RWPE2 (cell line): ENCODE measurements at regions not wholly inside any gene's neighbourhood (a gene's known extent, or its start where the extent isn't known, plus 50 kb on each side); places are given as distances from the start of the nearest gene placed in this dataset.
A peak's percentile ranks its signal among the peaks of the same experiment; 100 is the strongest.

ENCODE experiments used
- ATAC-seq: fragments of 200-7000 bp; cut with Tn5 transposase; 3 replicates; pipeline ENCODE4 v1.9.1; 2021; ENCODE audit warnings: low read depth
- DNase-seq: peaks from one replicate; pipeline ENCODE4 v3.0.0-alpha.2; 2020; ENCODE audit warnings: low spot score
- H3K27ac ChIP-seq: fragments of 450-650 bp; 2 replicates; pipeline ENCODE4 v1.5.1; 2017; ENCODE audit warnings: mild to moderate bottlenecking; ENCODE audit not compliant: poor library complexity, severe bottlenecking
- H3K27me3 ChIP-seq: fragments of 250-450 bp; sonication (Bioruptor Pico); 2 replicates; pipeline ENCODE4 v1.5.1; 2021; ENCODE audit warnings: mild to moderate bottlenecking, moderate library complexity; ENCODE audit not compliant: insufficient read depth, poor library complexity, severe bottlenecking
- H3K36me3 ChIP-seq: fragments of 250-450 bp; sonication (Bioruptor Pico); 2 replicates; pipeline ENCODE4 v1.5.1; 2020; ENCODE audit warnings: low read depth, mild to moderate bottlenecking, moderate library complexity
- H3K4me1 ChIP-seq: fragments of 250-450 bp; sonication (Bioruptor Pico); 2 replicates; pipeline ENCODE4 v1.5.1; 2021; ENCODE audit warnings: mild to moderate bottlenecking, moderate library complexity; ENCODE audit not compliant: insufficient read depth, poor library complexity, severe bottlenecking
- H3K4me3 ChIP-seq: fragments of 250-450 bp; sonication (Bioruptor Pico); 2 replicates; pipeline ENCODE4 v1.5.1; 2021; ENCODE audit warnings: mild to moderate bottlenecking, moderate library complexity; ENCODE audit not compliant: severe bottlenecking
- H3K9me3 ChIP-seq: fragments of 250-450 bp; sonication (Bioruptor Pico); 2 replicates; pipeline ENCODE4 v1.5.1; 2021; ENCODE audit warnings: mild to moderate bottlenecking, moderate library complexity; ENCODE audit not compliant: severe bottlenecking
- CTCF ChIP-seq: fragments of 450-650 bp; IDR thresholded peaks from one replicate; pipeline ENCODE4 v1.5.1; 2017; ENCODE audit warnings: mild to moderate bottlenecking, moderate library complexity; ENCODE audit not compliant: poor library complexity, severe bottlenecking

GRCh38 chr2:224187220-224187619 is 148.1 kb upstream of the SERPINE2 start:
- Histone ChIP-seq H3K27ac (no peak overlapping the region), H3K4me1 (no peaks in the 10 kb centered on the region), H3K9me3 (no peaks in the 10 kb centered on the region), H3K4me3 (no peak overlapping the region), H3K27me3 (no peaks in the 10 kb centered on the region), H3K36me3 (no peaks in the 10 kb centered on the region)
- TF ChIP-seq CTCF = no peak
- DNase-seq = no peak
- ATAC-seq = no peak

GRCh38 chr2:224185023-224185601 is 146.0 kb upstream of the SERPINE2 start:
- Histone ChIP-seq H3K27me3 (no peaks in the 10 kb centered on the region), H3K4me1 (peaks cover 9% of the 10 kb centered on the region), H3K9me3 (no peaks in the 10 kb centered on the region), H3K4me3 (no peak overlapping the region), H3K36me3 (no peaks in the 10 kb centered on the region), H3K27ac (no peak overlapping the region)
- no peak for TF ChIP-seq CTCF
- ATAC-seq = no peak
- no peak for DNase-seq

- no peak overlapping the region for H3K4me3 ChIP-seq
- no peak for TF ChIP-seq CTCF
- H3K9me3 ChIP-seq = no peaks in the 10 kb centered on the region
- no peaks in the 10 kb centered on the region for H3K27me3 ChIP-seq
- no peak overlapping the region for H3K27ac ChIP-seq
- no peak for ATAC-seq
- peaks cover 16% of the 10 kb centered on the region for H3K4me1 ChIP-seq
- DNase-seq = no peak
- no peaks in the 10 kb centered on the region for H3K36me3 ChIP-seq
Measured at GRCh38 chr2:224183086-224183485, 144.0 kb upstream of the SERPINE2 start.

- H3K9me3 ChIP-seq = no peaks in the 10 kb centered on the region
- DNase-seq (no peak), ATAC-seq (no peak)
- H3K36me3 ChIP-seq = no peaks in the 10 kb centered on the region
- H3K27ac ChIP-seq = no peak overlapping the region
- H3K4me1 ChIP-seq = peaks cover 18% of the 10 kb centered on the region
- no peak overlapping the region for H3K4me3 ChIP-seq
- no peak for TF ChIP-seq CTCF
- H3K27me3 ChIP-seq = no peaks in the 10 kb centered on the region
Measured at GRCh38 chr2:224182498-224182897, 143.4 kb upstream of the SERPINE2 start.

GRCh38 chr2:224181534-224182155 is 142.6 kb upstream of the SERPINE2 start:
- no peak for DNase-seq

More at GRCh38 chr2:224181534-224182155, 142.6 kb upstream of the SERPINE2 start:
- peak; percentile 45; the same call in 2 of the 3 replicates for ATAC-seq
- no peaks in the 10 kb centered on the region for H3K27me3 ChIP-seq
- TF ChIP-seq CTCF = no peak
- peaks cover 18% of the 10 kb centered on the region for H3K4me1 ChIP-seq
- no peak overlapping the region for H3K27ac ChIP-seq
- no peaks in the 10 kb centered on the region for H3K9me3 ChIP-seq
- H3K4me3 ChIP-seq = no peak overlapping the region
- no peaks in the 10 kb centered on the region for H3K36me3 ChIP-seq
